ENCODE measurements at regions not wholly inside any gene's neighbourhood (a gene's known extent, or its start where the extent isn't known, plus 50 kb on each side); places are given as distances from the start of the nearest gene placed in this dataset.

DNA sequence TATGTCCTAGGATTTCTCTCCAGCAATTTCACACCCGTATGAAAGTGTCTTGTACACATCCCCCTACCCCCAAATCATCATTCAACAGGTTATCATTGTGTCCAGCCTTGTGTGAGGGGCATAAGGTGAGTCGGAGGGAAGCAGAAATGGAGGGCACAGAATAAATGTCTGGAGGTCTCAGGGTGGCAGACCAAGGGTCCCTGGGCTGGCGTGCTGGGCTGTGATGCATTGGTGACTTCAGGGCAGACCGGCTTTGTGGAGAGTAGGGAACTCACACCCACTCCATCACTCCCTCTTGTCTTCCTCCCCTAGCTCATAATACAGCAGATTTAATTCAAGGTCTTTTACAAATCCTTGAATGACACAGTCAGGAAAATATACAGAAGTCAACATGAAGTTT lies 191.7 kb upstream of the PMEPA1 start:
- FAIRE-seq: no peak
- CTCF ChIA-PET (ENCODE audit: partially characterized antibody): interaction anchor here (1.3 kb wide), 1 partner anchor 185 kb away, joined by 4 read pairs; no protein-coding TSS in a partner anchor
- Histone ChIP-seq H2BK12ac (ENCODE audit: low read depth, low read length) (no peak overlapping the region), H3K14ac (ENCODE audit: insufficient read length) (no peak overlapping the region), H4K91ac (replicated peaks; ENCODE audit: insufficient read length, low read length) (no peak overlapping the region), H2AFZ (ENCODE audit: low read length) (no peak overlapping the region), H3K56ac (replicated peaks; ENCODE audit: insufficient read length, low read depth, low read length) (no peak overlapping the region), H3K23ac (ENCODE audit: insufficient read length) (no peak overlapping the region), H3K36me3 (ENCODE audit: control insufficient read depth in 2 of 4, insufficient read depth in 4 of 4, low read length in 3 of 4) (no peaks in the 10 kb centered on the region), H2BK120ac (replicated peaks; ENCODE audit: low read depth, low read length) (no peak overlapping the region), H3K9ac (replicated peaks in 1 of 4; ENCODE audit: extremely low read depth in 1 of 4, low read depth in 3 of 4, low read length in 3 of 4) (no peak overlapping the region), H3K4me1 (replicated peaks in 1 of 4; ENCODE audit: control insufficient read depth in 3 of 4, insufficient read depth in 4 of 4, low read length in 3 of 4) (peaks cover 0 to 3% (median 1%) of the 10 kb centered on the region in 4 experiments; a peak in 2 of 7 replicates), H3K4me2 (ENCODE audit: insufficient read depth in 1 of 2, low read depth in 2 of 2, low read length in 2 of 2) (no peak overlapping the region), H4K8ac (ENCODE audit: extremely low read depth, insufficient read depth, low read length) (no peak overlapping the region), H3K79me2 (ENCODE audit: control insufficient read depth in 1 of 2, insufficient read depth in 2 of 2, low read length in 2 of 2) (no peaks in the 10 kb centered on the region), H3K23me2 (ENCODE audit: low read depth, low read length) (no peaks in the 10 kb centered on the region), H3K79me1 (ENCODE audit: low read depth, low read length) (no peaks in the 10 kb centered on the region), H3K27ac (ENCODE audit: low read depth, low read length) (no peak overlapping the region), H3K9me3 (ENCODE audit: insufficient read depth in 2 of 2, low read depth in 1 of 2, low read length in 1 of 2) (no peaks in the 10 kb centered on the region), H3K4me3 (ENCODE audit: extremely low read depth in 1 of 4, insufficient read depth in 2 of 4, low read depth in 3 of 4, low read length in 4 of 4) (no peak overlapping the region), H3K4ac (replicated peaks; ENCODE audit: insufficient read length, low read depth, low read length) (no peak overlapping the region), H3K27me3 (replicated peaks in 1 of 4; ENCODE audit: control insufficient read depth in 3 of 4, extremely low read depth in 1 of 4, insufficient read depth in 3 of 4, low read length in 3 of 4) (no peaks in the 10 kb centered on the region; a peak in 1 of 7 replicates), H4K20me1 (replicated peaks in 1 of 2; ENCODE audit: control insufficient read depth in 1 of 2, insufficient read depth in 2 of 2, low read length in 2 of 2) (no peaks in the 10 kb centered on the region), H2BK20ac (ENCODE audit: low read length) (no peak overlapping the region), H2BK5ac (ENCODE audit: low read depth, low read length) (no peak overlapping the region), H2BK15ac (ENCODE audit: low read length) (no peak overlapping the region), H2AK5ac (ENCODE audit: low read depth, low read length) (no peak overlapping the region), H3K18ac (ENCODE audit: extremely low read depth, low read length) (no peak overlapping the region), H4K5ac (ENCODE audit: insufficient read length, low read depth, low read length) (no peak overlapping the region)
- no peak for DNase-seq (ENCODE audit: low read depth in 1 of 2, low spot score in 2 of 2)
- POLR2A ChIA-PET (ENCODE audit: partially characterized antibody): no interaction called here
- WGBS, 2 experiments (ENCODE audit: extremely low coverage in 1 of 2, insufficient coverage in 1 of 2, insufficient read length in 1 of 2, insufficient replicate concordance in 2 of 2, low coverage in 1 of 2, low lambda C conversion rate in 2 of 2, missing lambda C conversion rate in 1 of 2): 92% methylated on average over 4 of the region's 4 CpGs; no CpG with 5 or more reads in 1 of the 2 experiments
- TF ChIP-seq EZH2 (IDR thresholded peaks at IDR 0.05; ENCODE audit: low read depth, low read length, severe bottlenecking) (no peak), CHD1 (IDR thresholded peaks at IDR 0.05; ENCODE audit: low read depth, low read length) (no peak), HDAC2 (IDR thresholded peaks at IDR 0.05; ENCODE audit: borderline replicate concordance in 1 of 2, low read depth in 2 of 2, low read length in 2 of 2) (no peak), TEAD4 (IDR thresholded peaks at IDR 0.05; ENCODE audit: low read depth, low read length) (no peak), POU5F1 (IDR thresholded peaks at IDR 0.05; ENCODE audit: low read depth, low read length) (no peak), TCF12 (IDR thresholded peaks at IDR 0.05; ENCODE audit: low read depth, low read length) (no peak), GTF2F1 (IDR thresholded peaks at IDR 0.05; ENCODE audit: borderline replicate concordance, low read depth, low read length) (no peak), BCL11A (IDR thresholded peaks at IDR 0.05; ENCODE audit: low read depth in 2 of 2, low read length in 2 of 2) (no peak), SP1 (IDR thresholded peaks at IDR 0.05; ENCODE audit: low read depth, low read length) (no peak), SIX5 (IDR thresholded peaks at IDR 0.05; ENCODE audit: low read depth, low read length) (no peak), MAFK (IDR thresholded peaks at IDR 0.05; ENCODE audit: low read depth, low read length) (no peak), SIN3A (conservative IDR thresholded peaks at IDR 0.05 in 1 of 2, IDR thresholded peaks at IDR 0.05 in 1 of 2; ENCODE audit: low read depth in 1 of 2, low read length in 2 of 2) (no peak), PHF8 (conservative IDR thresholded peaks at IDR 0.05; ENCODE audit: low read depth, low read length) (no peak)
- TF ChIP-seq, protein P1, sequence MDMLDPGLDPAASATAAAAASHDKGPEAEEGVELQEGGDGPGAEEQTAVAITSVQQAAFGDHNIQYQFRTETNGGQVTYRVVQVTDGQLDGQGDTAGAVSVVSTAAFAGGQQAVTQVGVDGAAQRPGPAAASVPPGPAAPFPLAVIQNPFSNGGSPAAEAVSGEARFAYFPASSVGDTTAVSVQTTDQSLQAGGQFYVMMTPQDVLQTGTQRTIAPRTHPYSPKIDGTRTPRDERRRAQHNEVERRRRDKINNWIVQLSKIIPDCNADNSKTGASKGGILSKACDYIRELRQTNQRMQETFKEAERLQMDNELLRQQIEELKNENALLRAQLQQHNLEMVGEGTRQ (IDR thresholded peaks at IDR 0.05; ENCODE audit: low read length): no peak

Data from H1 (cell line).